Omental fat pad (tissue), 3 donors: ENCODE measurements at regions not wholly inside any gene's neighbourhood (a gene's known extent, or its start where the extent isn't known, plus 50 kb on each side); places are given as distances from the start of the nearest gene placed in this dataset.

Source experiments
- ATAC-seq: fragments of 150-250 bp; one replicate; pipeline ENCODE4 v1.9.1; 2016; ENCODE audit warnings: mild to moderate bottlenecking, moderate library complexity; ENCODE audit not compliant: low FRiP score
- DNase-seq: peaks from one replicate; pipeline ENCODE4 v3.0.0-alpha.2; 2019; ENCODE audit warnings: low spot score
- CTCF ChIP-seq, 3 donors: fragments of 450-650 bp; IDR thresholded peaks; one replicate each; pipeline ENCODE4 v1.5.1; 2016 to 2017; ENCODE audit warnings: antibody characterized with exemption in 3 of 3, mild to moderate bottlenecking in 3 of 3, moderate library complexity in 2 of 3

GRCh38 chr4:153970169-153970568 lies 181.3 kb upstream of the SFRP2 start:
- ATAC-seq: no peak

GRCh38 chr4:153969542-153969941 lies 180.7 kb upstream of the SFRP2 start:
- ATAC-seq (no peak), DNase-seq (no peak)
- no peak for TF ChIP-seq CTCF (IDR thresholded peaks at IDR 0.05)

More at GRCh38 chr4:153970169-153970568, 181.3 kb upstream of the SFRP2 start:
- no peak for DNase-seq
- no peak for TF ChIP-seq CTCF (IDR thresholded peaks at IDR 0.05)

GRCh38 chr4:153966641-153967040 lies 177.8 kb upstream of the SFRP2 start:
- DNase-seq (no peak), ATAC-seq (no peak)
- TF ChIP-seq CTCF (IDR thresholded peaks at IDR 0.05): no peak

GRCh38 chr4:153963216-153963615 lies 174.3 kb upstream of the SFRP2 start:
- no peak for ATAC-seq
- DNase-seq: no peak
- no peak for TF ChIP-seq CTCF (IDR thresholded peaks at IDR 0.05)

GRCh38 chr4:153962311-153963039 lies 173.6 kb upstream of the SFRP2 start:
- DNase-seq: no peak
- no peak for TF ChIP-seq CTCF (IDR thresholded peaks at IDR 0.05)
- ATAC-seq: no peak

GRCh38 chr4:153955327-153955726 lies 166.4 kb upstream of the SFRP2 start:
- ATAC-seq: no peak
- no peak for DNase-seq
- TF ChIP-seq CTCF (IDR thresholded peaks at IDR 0.05): no peak

- TF ChIP-seq CTCF (IDR thresholded peaks at IDR 0.05): no peak
- no peak for ATAC-seq
- no peak for DNase-seq
Measured at GRCh38 chr4:153954654-153955053, 165.8 kb upstream of the SFRP2 start.
